ENCODE measurements at regions not wholly inside any gene's neighbourhood (a gene's known extent, or its start where the extent isn't known, plus 50 kb on each side); places are given as distances from the start of the nearest gene placed in this dataset.
"Not testable (repeated sequence)": the region's sequence is repeated elsewhere in the genome, so short reads cannot be mapped to it uniquely, and the experiment has no call there.

DNA sequence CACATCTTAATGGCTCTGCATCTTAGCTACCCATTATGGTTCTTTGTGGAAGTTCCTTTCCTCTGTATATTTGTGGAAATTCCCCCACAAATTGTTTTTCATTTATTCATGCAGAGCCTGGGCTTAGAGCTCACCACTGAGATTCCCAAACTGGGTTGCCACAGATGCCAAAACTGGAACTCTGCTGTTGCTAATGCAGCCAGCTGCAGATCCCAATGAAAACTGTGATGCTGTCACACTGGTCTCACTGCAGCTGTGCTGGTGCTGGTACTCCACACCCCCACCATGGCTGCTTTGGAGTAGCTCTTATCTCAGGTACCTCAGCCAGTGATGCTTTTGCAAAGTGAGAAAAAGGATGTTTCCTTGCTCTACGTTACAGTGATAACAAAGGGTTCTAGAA, 87.7 kb downstream of the DCK start:
- H3K9me3 ChIP-seq (ENCODE audit: control insufficient read depth in 2 of 2, insufficient read depth in 1 of 2, low read depth in 1 of 2, low read length in 1 of 2) = no peaks in the 10 kb centered on the region
- no peak overlapping the region for H3K27ac ChIP-seq (ENCODE audit: low read depth in 2 of 2, low read length in 1 of 2)
- 53 to 73% methylated on average over 1 of the region's 1 CpG for WGBS, 2 donors
- H3K27me3 ChIP-seq (ENCODE audit: control insufficient read depth in 1 of 2, insufficient read depth in 2 of 2, low read length in 2 of 2) = no peaks in the 10 kb centered on the region
- no peak overlapping the region for H3K4me3 ChIP-seq (ENCODE audit: low read depth in 1 of 2, low read length in 2 of 2)
- H3K4me1 ChIP-seq (ENCODE audit: control insufficient read depth in 2 of 2, insufficient read depth in 2 of 2, low read length in 1 of 2) = no peaks in the 10 kb centered on the region
- H3K36me3 ChIP-seq (ENCODE audit: control insufficient read depth in 2 of 2, insufficient read depth in 2 of 2, low read length in 1 of 2) = no peaks in the 10 kb centered on the region

DNA sequence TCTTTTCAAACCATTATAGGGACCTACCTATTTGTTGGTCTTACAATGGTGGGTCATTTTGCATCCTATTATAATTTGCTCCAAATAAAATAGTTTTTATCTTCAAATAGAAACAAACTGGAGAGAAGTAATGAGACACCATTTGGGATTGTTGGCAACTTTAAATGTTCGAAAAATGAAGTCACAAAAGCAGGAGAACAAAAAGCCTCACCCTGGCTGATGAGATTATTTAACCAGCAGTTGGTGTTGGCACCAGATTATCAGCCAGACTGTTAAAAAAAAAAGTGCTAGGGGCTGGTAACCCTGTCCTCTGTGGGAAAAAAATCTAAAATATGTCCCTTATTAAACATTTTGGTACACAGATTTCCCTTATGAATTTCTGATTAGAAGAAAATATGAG, 100.3 kb downstream of the DCK start:
- Histone ChIP-seq H3K9me3 (ENCODE audit: control insufficient read depth in 2 of 2, insufficient read depth in 1 of 2, low read depth in 1 of 2, low read length in 1 of 2) (peaks cover 0 to 2% of the 10 kb centered on the region in 2 donors), H3K4me3 (ENCODE audit: low read depth in 1 of 2, low read length in 2 of 2) (no peak overlapping the region), H3K36me3 (ENCODE audit: control insufficient read depth in 2 of 2, insufficient read depth in 2 of 2, low read length in 1 of 2) (no peaks in the 10 kb centered on the region), H3K27ac (ENCODE audit: low read depth in 2 of 2, low read length in 1 of 2) (no peak overlapping the region), H3K27me3 (ENCODE audit: control insufficient read depth in 1 of 2, insufficient read depth in 2 of 2, low read length in 2 of 2) (no peaks in the 10 kb centered on the region), H3K4me1 (ENCODE audit: control insufficient read depth in 2 of 2, insufficient read depth in 2 of 2, low read length in 1 of 2) (no peaks in the 10 kb centered on the region)
- 62 to 63% methylated on average over 1 of the region's 1 CpG for WGBS, 2 donors

DNA sequence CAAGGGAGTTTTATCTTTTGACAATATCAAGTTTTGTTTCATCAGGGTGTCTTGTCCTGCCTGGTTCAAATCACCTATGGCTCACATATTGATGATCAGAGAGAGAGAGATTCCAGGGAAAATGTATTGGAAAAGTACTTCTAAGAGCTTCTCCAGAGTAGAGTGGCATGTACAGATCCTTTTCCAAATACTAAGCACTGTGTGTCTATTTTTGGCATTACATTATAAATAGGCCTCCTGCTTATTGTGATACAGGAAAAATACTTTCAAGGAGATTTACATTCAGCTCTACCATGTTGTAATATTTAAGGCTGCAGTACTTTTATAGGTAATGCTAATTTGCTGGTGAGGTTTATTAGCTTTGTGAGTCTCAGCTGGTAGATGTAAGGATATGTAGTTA, 100.8 kb downstream of the DCK start:
- H3K4me3 ChIP-seq (ENCODE audit: low read depth in 1 of 2, low read length in 2 of 2) = no peak overlapping the region
- peaks cover 0 to 2% of the 10 kb centered on the region in 2 donors for H3K9me3 ChIP-seq (ENCODE audit: control insufficient read depth in 2 of 2, insufficient read depth in 1 of 2, low read depth in 1 of 2, low read length in 1 of 2)
- H3K36me3 ChIP-seq (ENCODE audit: control insufficient read depth in 2 of 2, insufficient read depth in 2 of 2, low read length in 1 of 2) = no peaks in the 10 kb centered on the region
- no peak overlapping the region for H3K27ac ChIP-seq (ENCODE audit: low read depth in 2 of 2, low read length in 1 of 2)
- H3K4me1 ChIP-seq (ENCODE audit: control insufficient read depth in 2 of 2, insufficient read depth in 2 of 2, low read length in 1 of 2) = no peaks in the 10 kb centered on the region
- no peaks in the 10 kb centered on the region for H3K27me3 ChIP-seq (ENCODE audit: control insufficient read depth in 1 of 2, insufficient read depth in 2 of 2, low read length in 2 of 2)

DNA sequence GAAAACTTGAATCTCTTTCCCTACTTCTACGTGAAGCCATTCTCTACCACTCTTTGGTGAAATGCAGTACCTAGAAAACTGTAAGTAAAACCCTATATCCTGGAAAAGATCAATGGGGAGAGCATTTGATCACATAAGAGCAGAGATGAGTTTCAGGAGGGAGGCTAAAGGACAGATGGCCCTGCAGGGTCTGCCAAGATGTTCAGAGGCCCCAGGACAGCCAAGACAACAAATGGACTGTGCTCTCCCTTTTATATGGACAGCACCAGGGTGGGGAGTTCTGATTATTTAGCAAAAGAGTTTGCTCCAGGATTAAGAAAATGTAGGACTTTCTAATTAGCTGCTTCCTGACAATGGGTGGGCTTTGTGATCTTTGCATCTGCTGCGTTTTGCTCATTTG, 101.7 kb downstream of the DCK start:
- Histone ChIP-seq H3K4me3 (ENCODE audit: low read depth in 1 of 2, low read length in 2 of 2) (no peak overlapping the region), H3K36me3 (ENCODE audit: control insufficient read depth in 2 of 2, insufficient read depth in 2 of 2, low read length in 1 of 2) (no peaks in the 10 kb centered on the region), H3K27me3 (ENCODE audit: control insufficient read depth in 1 of 2, insufficient read depth in 2 of 2, low read length in 2 of 2) (no peaks in the 10 kb centered on the region), H3K27ac (ENCODE audit: low read depth in 2 of 2, low read length in 1 of 2) (no peak overlapping the region), H3K4me1 (ENCODE audit: control insufficient read depth in 2 of 2, insufficient read depth in 2 of 2, low read length in 1 of 2) (no peaks in the 10 kb centered on the region), H3K9me3 (ENCODE audit: control insufficient read depth in 2 of 2, insufficient read depth in 1 of 2, low read depth in 1 of 2, low read length in 1 of 2) (no peaks in the 10 kb centered on the region)
- 94 to 97% methylated on average over 2 of the region's 2 CpGs for WGBS, 2 donors

DNA sequence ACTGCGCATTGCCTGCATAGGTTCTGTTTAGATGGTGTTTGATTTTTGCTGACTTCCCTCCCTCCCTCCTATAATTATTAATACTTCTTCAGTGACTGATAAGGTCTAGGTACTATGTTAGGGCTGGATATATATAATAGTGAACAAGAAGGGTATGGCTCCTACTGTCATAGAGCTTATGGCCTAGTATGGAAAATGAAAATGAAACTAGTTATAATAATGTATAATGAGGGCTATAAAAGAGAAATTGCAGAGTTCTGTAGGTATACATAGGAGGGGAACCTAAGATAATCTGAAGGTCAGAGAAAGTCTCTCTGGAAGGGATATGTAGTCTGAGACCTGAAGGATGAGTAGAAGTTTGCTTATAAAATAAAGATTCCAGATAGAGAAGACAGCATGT, 102.1 kb downstream of the DCK start:
- Histone ChIP-seq H3K4me1 (ENCODE audit: control insufficient read depth in 2 of 2, insufficient read depth in 2 of 2, low read length in 1 of 2) (no peaks in the 10 kb centered on the region), H3K27me3 (ENCODE audit: control insufficient read depth in 1 of 2, insufficient read depth in 2 of 2, low read length in 2 of 2) (no peaks in the 10 kb centered on the region), H3K9me3 (ENCODE audit: control insufficient read depth in 2 of 2, insufficient read depth in 1 of 2, low read depth in 1 of 2, low read length in 1 of 2) (no peaks in the 10 kb centered on the region), H3K36me3 (ENCODE audit: control insufficient read depth in 2 of 2, insufficient read depth in 2 of 2, low read length in 1 of 2) (no peaks in the 10 kb centered on the region), H3K4me3 (ENCODE audit: low read depth in 1 of 2, low read length in 2 of 2) (no peak overlapping the region), H3K27ac (ENCODE audit: low read depth in 2 of 2, low read length in 1 of 2) (no peak overlapping the region)
- WGBS, 2 donors = 96 to 100% methylated on average over 1 of the region's 1 CpG

DNA sequence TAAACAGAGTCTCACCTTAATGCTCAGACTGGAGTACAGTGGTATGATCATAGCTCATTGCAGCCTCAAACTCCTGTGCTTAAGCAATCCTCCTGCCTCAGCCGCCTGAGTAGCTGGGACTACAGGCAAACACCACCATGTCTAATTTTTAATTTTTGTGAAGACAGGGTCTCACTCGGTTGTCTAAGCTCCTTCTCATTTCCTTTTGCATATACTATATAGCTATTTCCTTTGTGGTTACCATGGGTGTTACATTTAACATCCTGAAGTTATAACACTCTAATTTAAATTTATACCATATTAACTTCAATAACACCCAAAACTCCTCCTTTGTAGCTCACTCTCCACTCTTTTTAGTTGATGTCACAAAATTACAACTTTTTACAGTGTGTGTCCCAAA, 114.3 kb downstream of the DCK start:
- H3K9me3 ChIP-seq (ENCODE audit: control insufficient read depth in 2 of 2, insufficient read depth in 1 of 2, low read depth in 1 of 2, low read length in 1 of 2) = no peaks in the 10 kb centered on the region
- H3K4me3 ChIP-seq (ENCODE audit: low read depth in 1 of 2, low read length in 2 of 2) = no peak overlapping the region
- no peaks in the 10 kb centered on the region for H3K4me1 ChIP-seq (ENCODE audit: control insufficient read depth in 2 of 2, insufficient read depth in 2 of 2, low read length in 1 of 2)
- no peaks in the 10 kb centered on the region for H3K36me3 ChIP-seq (ENCODE audit: control insufficient read depth in 2 of 2, insufficient read depth in 2 of 2, low read length in 1 of 2)
- H3K27me3 ChIP-seq (ENCODE audit: control insufficient read depth in 1 of 2, insufficient read depth in 2 of 2, low read length in 2 of 2) = no peaks in the 10 kb centered on the region
- 72 to 81% methylated on average over 2 of the region's 2 CpGs for WGBS, 2 donors
- H3K27ac ChIP-seq (ENCODE audit: low read depth in 2 of 2, low read length in 1 of 2) = no peak overlapping the region

DNA sequence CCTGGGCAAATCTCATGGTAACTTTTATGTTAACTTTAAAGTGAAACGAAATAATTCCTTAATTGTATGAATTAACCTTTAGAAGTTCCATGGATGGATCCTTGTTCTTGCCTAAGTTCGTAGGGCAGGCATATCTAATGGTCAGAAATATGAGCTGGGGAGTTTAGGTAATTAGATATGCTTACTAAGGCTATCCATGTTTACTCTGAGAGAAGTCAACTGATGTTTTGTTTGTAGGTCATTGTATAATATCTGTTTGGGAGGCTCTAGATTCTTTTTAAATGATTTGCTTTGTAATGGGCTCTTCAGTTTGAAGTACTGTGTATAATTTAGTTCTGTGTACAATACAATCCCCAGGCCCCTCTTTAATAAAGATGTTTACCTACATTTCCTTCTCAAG, 117.0 kb downstream of the DCK start:
- Histone ChIP-seq H3K4me3 (ENCODE audit: low read depth in 1 of 2, low read length in 2 of 2) (no peak overlapping the region), H3K4me1 (ENCODE audit: control insufficient read depth in 2 of 2, insufficient read depth in 2 of 2, low read length in 1 of 2) (no peaks in the 10 kb centered on the region), H3K27ac (ENCODE audit: low read depth in 2 of 2, low read length in 1 of 2) (no peak overlapping the region), H3K9me3 (ENCODE audit: control insufficient read depth in 2 of 2, insufficient read depth in 1 of 2, low read depth in 1 of 2, low read length in 1 of 2) (no peaks in the 10 kb centered on the region), H3K27me3 (ENCODE audit: control insufficient read depth in 1 of 2, insufficient read depth in 2 of 2, low read length in 2 of 2) (no peaks in the 10 kb centered on the region), H3K36me3 (ENCODE audit: control insufficient read depth in 2 of 2, insufficient read depth in 2 of 2, low read length in 1 of 2) (no peaks in the 10 kb centered on the region)
- 75 to 77% methylated on average over 2 of the region's 2 CpGs for WGBS, 2 donors

DNA sequence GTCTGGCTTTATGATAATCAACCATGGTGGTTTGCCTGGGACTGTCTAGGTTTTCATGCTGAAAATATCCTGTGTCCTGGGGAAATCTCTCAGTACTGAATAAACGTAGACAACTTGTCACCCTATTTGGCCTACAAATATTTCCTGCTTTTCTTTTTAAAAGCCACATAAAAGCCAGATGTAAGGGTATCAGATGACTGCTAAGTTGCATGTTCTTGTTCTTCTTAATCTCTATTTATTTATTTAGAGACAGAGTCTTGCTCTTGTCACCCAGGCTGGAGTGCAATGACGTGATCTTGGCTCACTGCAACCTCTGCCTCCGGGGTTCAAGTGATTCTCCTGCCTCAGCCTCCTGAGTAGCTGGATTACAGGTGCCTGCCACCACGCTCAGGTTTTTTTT, 117.7 kb downstream of the DCK start:
- not testable (repeated sequence) for H3K36me3 ChIP-seq (ENCODE audit: control insufficient read depth in 2 of 2, insufficient read depth in 2 of 2, low read length in 1 of 2); H3K27me3 ChIP-seq (ENCODE audit: control insufficient read depth in 1 of 2, insufficient read depth in 2 of 2, low read length in 2 of 2); H3K4me3 ChIP-seq (ENCODE audit: low read depth in 1 of 2, low read length in 2 of 2); H3K9me3 ChIP-seq (ENCODE audit: control insufficient read depth in 2 of 2, insufficient read depth in 1 of 2, low read depth in 1 of 2, low read length in 1 of 2); H3K27ac ChIP-seq (ENCODE audit: low read depth in 2 of 2, low read length in 1 of 2); H3K4me1 ChIP-seq (ENCODE audit: control insufficient read depth in 2 of 2, insufficient read depth in 2 of 2, low read length in 1 of 2)
- WGBS, 2 donors = 59 to 73% methylated on average over 4 of the region's 4 CpGs

DNA sequence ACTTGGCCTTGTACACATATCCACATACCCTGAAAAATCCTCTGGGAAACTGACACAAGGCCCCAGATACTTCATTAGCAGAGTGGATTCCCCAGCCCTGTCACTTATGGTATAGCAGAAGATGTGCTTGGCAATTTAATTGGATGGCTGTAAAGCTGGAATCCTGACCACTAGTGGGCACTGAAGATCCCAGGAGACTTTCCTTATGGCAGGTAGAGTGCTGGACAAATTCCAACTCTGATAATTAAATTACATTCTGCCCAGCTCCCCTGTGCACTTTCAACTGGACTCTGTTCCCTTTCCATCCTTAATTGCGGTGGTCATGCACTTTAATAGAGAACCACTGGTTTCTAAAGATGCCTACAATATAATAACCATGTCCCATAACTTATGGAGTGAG, 119.8 kb downstream of the DCK start:
- no peaks in the 10 kb centered on the region for H3K36me3 ChIP-seq (ENCODE audit: control insufficient read depth in 2 of 2, insufficient read depth in 2 of 2, low read length in 1 of 2)
- H3K27ac ChIP-seq (ENCODE audit: low read depth in 2 of 2, low read length in 1 of 2) = no peak overlapping the region
- no peak overlapping the region for H3K4me3 ChIP-seq (ENCODE audit: low read depth in 1 of 2, low read length in 2 of 2)
- no peaks in the 10 kb centered on the region for H3K9me3 ChIP-seq (ENCODE audit: control insufficient read depth in 2 of 2, insufficient read depth in 1 of 2, low read depth in 1 of 2, low read length in 1 of 2)
- no peaks in the 10 kb centered on the region for H3K27me3 ChIP-seq (ENCODE audit: control insufficient read depth in 1 of 2, insufficient read depth in 2 of 2, low read length in 2 of 2)
- WGBS, 2 donors = 71 to 97% methylated on average over 1 of the region's 1 CpG
- H3K4me1 ChIP-seq (ENCODE audit: control insufficient read depth in 2 of 2, insufficient read depth in 2 of 2, low read length in 1 of 2) = no peaks in the 10 kb centered on the region

DNA sequence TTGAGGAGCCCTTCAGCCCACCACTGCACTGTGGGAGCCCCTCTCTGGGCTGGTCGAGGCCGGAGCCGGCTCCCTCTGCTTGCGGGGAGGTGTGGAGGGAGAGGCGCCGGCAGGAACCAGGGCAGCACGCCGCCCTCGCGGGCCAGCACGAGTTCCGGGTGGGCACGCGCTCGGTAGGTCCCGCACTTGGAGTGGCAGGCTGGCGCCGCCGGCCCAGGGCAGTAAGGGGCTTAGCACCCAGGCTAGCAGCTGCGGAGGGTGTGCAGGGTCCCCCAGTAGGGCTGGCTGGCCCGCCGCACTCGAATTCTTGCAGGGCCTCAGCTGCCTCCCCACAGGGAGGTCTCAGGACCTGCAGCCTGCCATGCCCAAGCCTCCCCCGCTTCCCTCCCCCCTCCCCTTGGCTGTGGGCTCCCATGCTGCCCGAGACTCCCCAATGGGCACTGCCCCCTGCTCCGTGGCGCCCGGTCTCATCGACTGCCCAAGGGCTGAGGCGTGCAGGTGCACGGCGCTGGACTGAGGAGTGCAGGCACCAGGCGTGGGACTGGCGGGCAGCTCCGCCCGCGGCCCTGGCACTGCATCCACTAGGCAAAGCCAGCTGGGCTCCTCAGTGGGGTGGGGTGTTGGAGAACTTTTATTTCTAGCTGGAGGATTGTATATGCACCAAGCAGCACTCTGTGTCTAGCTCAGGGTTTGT, 127.5 kb downstream of the DCK start:
- WGBS, 2 donors = 95 to 97% methylated on average over 31 to 37 of the region's 37 CpGs
- H3K36me3 ChIP-seq (ENCODE audit: control insufficient read depth in 2 of 2, insufficient read depth in 2 of 2, low read length in 1 of 2) = no peaks in the 10 kb centered on the region
- H3K4me3 ChIP-seq (ENCODE audit: low read depth in 1 of 2, low read length in 2 of 2) = no peak overlapping the region
- H3K27me3 ChIP-seq (ENCODE audit: control insufficient read depth in 1 of 2, insufficient read depth in 2 of 2, low read length in 2 of 2) = no peaks in the 10 kb centered on the region
- no peak overlapping the region for H3K27ac ChIP-seq (ENCODE audit: low read depth in 2 of 2, low read length in 1 of 2)
- H3K4me1 ChIP-seq (ENCODE audit: control insufficient read depth in 2 of 2, insufficient read depth in 2 of 2, low read length in 1 of 2) = no peaks in the 10 kb centered on the region
- H3K9me3 ChIP-seq (ENCODE audit: control insufficient read depth in 2 of 2, insufficient read depth in 1 of 2, low read depth in 1 of 2, low read length in 1 of 2) = peaks cover 0 to 4% of the 10 kb centered on the region in 2 donors
